ENCODE measurements at regions not wholly inside any gene's neighbourhood (a gene's known extent, or its start where the extent isn't known, plus 50 kb on each side); places are given as distances from the start of the nearest gene placed in this dataset.

DNA sequence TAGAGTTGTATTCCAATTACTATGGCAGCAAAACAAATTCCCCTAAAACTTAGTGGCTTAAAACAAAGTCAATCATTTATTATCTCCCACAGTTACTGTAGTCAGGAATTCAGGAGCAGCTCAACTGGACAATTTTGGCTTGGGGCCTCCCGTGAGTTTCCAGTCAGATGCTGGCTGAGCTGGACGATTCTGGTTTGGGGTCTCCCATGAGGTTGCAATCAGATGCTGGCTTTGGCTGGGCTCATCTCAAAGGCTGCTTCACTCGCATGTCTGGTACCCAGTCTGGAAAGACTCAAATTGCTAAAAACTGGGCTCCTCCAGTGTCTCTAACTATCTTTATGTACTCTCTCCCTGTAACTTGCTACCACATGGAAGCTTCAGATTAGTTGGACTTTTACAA lies 130.1 kb downstream of the C5orf15 start:
- Histone ChIP-seq H2AFZ (ENCODE audit: low read length) (no peak overlapping the region), H2AK5ac (ENCODE audit: low read depth, low read length) (no peak overlapping the region), H2BK120ac (replicated peaks; ENCODE audit: low read depth, low read length) (no peak overlapping the region)
- TF ChIP-seq, protein P1, sequence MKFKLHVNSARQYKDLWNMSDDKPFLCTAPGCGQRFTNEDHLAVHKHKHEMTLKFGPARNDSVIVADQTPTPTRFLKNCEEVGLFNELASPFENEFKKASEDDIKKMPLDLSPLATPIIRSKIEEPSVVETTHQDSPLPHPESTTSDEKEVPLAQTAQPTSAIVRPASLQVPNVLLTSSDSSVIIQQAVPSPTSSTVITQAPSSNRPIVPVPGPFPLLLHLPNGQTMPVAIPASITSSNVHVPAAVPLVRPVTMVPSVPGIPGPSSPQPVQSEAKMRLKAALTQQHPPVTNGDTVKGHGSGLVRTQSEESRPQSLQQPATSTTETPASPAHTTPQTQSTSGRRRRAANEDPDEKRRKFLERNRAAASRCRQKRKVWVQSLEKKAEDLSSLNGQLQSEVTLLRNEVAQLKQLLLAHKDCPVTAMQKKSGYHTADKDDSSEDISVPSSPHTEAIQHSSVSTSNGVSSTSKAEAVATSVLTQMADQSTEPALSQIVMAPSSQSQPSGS (IDR thresholded peaks at IDR 0.05; ENCODE audit: low read length): no peak
- TF ChIP-seq CBX8 (IDR thresholded peaks at IDR 0.05; ENCODE audit: borderline replicate concordance, low read depth, low read length) (no peak), CTBP2 (IDR thresholded peaks at IDR 0.05; ENCODE audit: borderline replicate concordance, insufficient read depth, insufficient read length, low read length) (no peak), TBP (IDR thresholded peaks at IDR 0.05; ENCODE audit: low read depth, low read length) (no peak), EP300 (IDR thresholded peaks at IDR 0.05; ENCODE audit: borderline replicate concordance in 1 of 2, low read depth in 2 of 2, low read length in 2 of 2) (no peak), SIRT6 (IDR thresholded peaks at IDR 0.05; ENCODE audit: low read length) (no peak), SRF (IDR thresholded peaks at IDR 0.05; ENCODE audit: low read depth, low read length) (no peak), BRCA1 (IDR thresholded peaks at IDR 0.05; ENCODE audit: low read depth, low read length) (no peak), RAD21 (IDR thresholded peaks at IDR 0.05 in 1 of 2, conservative IDR thresholded peaks at IDR 0.05 in 1 of 2; ENCODE audit: low read depth in 2 of 2, low read length in 2 of 2) (no peak), RNF2 (IDR thresholded peaks at IDR 0.05; ENCODE audit: borderline replicate concordance, low read depth, low read length, missing control alignments, poor library complexity, severe bottlenecking) (no peak)
- TF ChIP-seq, protein P2, sequence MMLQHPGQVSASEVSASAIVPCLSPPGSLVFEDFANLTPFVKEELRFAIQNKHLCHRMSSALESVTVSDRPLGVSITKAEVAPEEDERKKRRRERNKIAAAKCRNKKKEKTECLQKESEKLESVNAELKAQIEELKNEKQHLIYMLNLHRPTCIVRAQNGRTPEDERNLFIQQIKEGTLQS (IDR thresholded peaks at IDR 0.05; ENCODE audit: insufficient read depth, low read depth, low read length): no peak

More for the DNA sequence above, 130.1 kb downstream of the C5orf15 start:
- H3K4ac ChIP-seq (replicated peaks; ENCODE audit: insufficient read length, low read depth, low read length): no peak overlapping the region
- no peak overlapping the region for H4K8ac ChIP-seq (ENCODE audit: extremely low read depth, insufficient read depth, low read length)
- H3K23ac ChIP-seq (ENCODE audit: insufficient read length): no peak overlapping the region
- H3K18ac ChIP-seq (ENCODE audit: extremely low read depth, low read length): no peak overlapping the region
- CTCF ChIA-PET (ENCODE audit: partially characterized antibody): interaction anchor here (0.5 to 2.7 kb wide), 6 partner anchors 10 to 959 kb away, joined by 3 to 12 read pairs (median 3); no protein-coding TSS in a partner anchor
- H3K79me1 ChIP-seq (ENCODE audit: low read depth, low read length): no peaks in the 10 kb centered on the region
- no peak overlapping the region for H3K27ac ChIP-seq (ENCODE audit: low read depth, low read length)
- H2BK20ac ChIP-seq (ENCODE audit: low read length): no peak overlapping the region
- no peaks in the 10 kb centered on the region for H3K79me2 ChIP-seq (ENCODE audit: control insufficient read depth in 1 of 2, insufficient read depth in 2 of 2, low read length in 2 of 2)
- H4K91ac ChIP-seq (replicated peaks; ENCODE audit: insufficient read length, low read length): no peak overlapping the region
- H3K14ac ChIP-seq (ENCODE audit: insufficient read length): no peak overlapping the region
- DNase-seq (ENCODE audit: low read depth in 1 of 2, low spot score in 2 of 2) (no peak), FAIRE-seq (no peak)
- no peaks in the 10 kb centered on the region for H4K20me1 ChIP-seq (replicated peaks in 1 of 2; ENCODE audit: control insufficient read depth in 1 of 2, insufficient read depth in 2 of 2, low read length in 2 of 2)
- H2BK5ac ChIP-seq (ENCODE audit: low read depth, low read length): no peak overlapping the region
- no peak overlapping the region for H2BK12ac ChIP-seq (ENCODE audit: low read depth, low read length)
- H3K9me3 ChIP-seq (ENCODE audit: insufficient read depth in 2 of 2, low read depth in 1 of 2, low read length in 1 of 2): no peaks in the 10 kb centered on the region
- H2BK15ac ChIP-seq (ENCODE audit: low read length): no peak overlapping the region
- H4K5ac ChIP-seq (ENCODE audit: insufficient read length, low read depth, low read length): no peak overlapping the region
- no peaks in the 10 kb centered on the region for H3K23me2 ChIP-seq (ENCODE audit: low read depth, low read length)
- H3K4me1 ChIP-seq (replicated peaks in 1 of 4; ENCODE audit: control insufficient read depth in 3 of 4, insufficient read depth in 4 of 4, low read length in 3 of 4): no peaks in the 10 kb centered on the region
- 94% methylated on average over 3 of the region's 3 CpGs; no CpG with 5 or more reads in 1 of the 2 experiments for WGBS, 2 experiments (ENCODE audit: extremely low coverage in 1 of 2, insufficient coverage in 1 of 2, insufficient read length in 1 of 2, insufficient replicate concordance in 2 of 2, low coverage in 1 of 2, low lambda C conversion rate in 2 of 2, missing lambda C conversion rate in 1 of 2)
- H3K56ac ChIP-seq (replicated peaks; ENCODE audit: insufficient read length, low read depth, low read length): no peak overlapping the region
- H3K36me3 ChIP-seq (ENCODE audit: control insufficient read depth in 2 of 4, insufficient read depth in 4 of 4, low read length in 3 of 4): no peaks in the 10 kb centered on the region
- POLR2A ChIA-PET (ENCODE audit: partially characterized antibody): no interaction called here
- H3K4me3 ChIP-seq (ENCODE audit: extremely low read depth in 1 of 4, insufficient read depth in 2 of 4, low read depth in 3 of 4, low read length in 4 of 4): no peak overlapping the region
- H3K4me2 ChIP-seq (ENCODE audit: insufficient read depth in 1 of 2, low read depth in 2 of 2, low read length in 2 of 2): no peak overlapping the region
- no peak overlapping the region for H3K9ac ChIP-seq (replicated peaks in 1 of 4; ENCODE audit: extremely low read depth in 1 of 4, low read depth in 3 of 4, low read length in 3 of 4)
- H3K27me3 ChIP-seq (replicated peaks in 1 of 4; ENCODE audit: control insufficient read depth in 3 of 4, extremely low read depth in 1 of 4, insufficient read depth in 3 of 4, low read length in 3 of 4): no peaks in the 10 kb centered on the region
